Keratinocyte (primary cell): ENCODE measurements at regions not wholly inside any gene's neighbourhood (a gene's known extent, or its start where the extent isn't known, plus 50 kb on each side); places are given as distances from the start of the nearest gene placed in this dataset.

Experiments used
- DNase-seq: peaks from one replicate; pipeline ENCODE4 v3.0.0-alpha.2; 2011; ENCODE audit warnings: low read depth, missing footprints, low spot score
- FAIRE-seq: peaks from 2 replicates; lab custom pipeline; 2011; peaks lifted over from hg19 to GRCh38; lab: Jason Lieb, UNC
- H2AFZ ChIP-seq: 2 replicates; pipeline ENCODE4 v1.6.0; 2012; ENCODE audit warnings: low read length, control low read depth, inconsistent platforms; ENCODE audit not compliant: control insufficient read depth
- H3K27ac ChIP-seq: 2 replicates; pipeline ENCODE4 v1.5.1; 2011; ENCODE audit warnings: low read length; ENCODE audit not compliant: control insufficient read depth, insufficient read depth
- H3K27me3 ChIP-seq: 3 replicates; pipeline ENCODE4 v1.6.0; 2011; ENCODE audit warnings: low read length; ENCODE audit not compliant: control insufficient read depth, insufficient read depth; ENCODE audit errors: extremely low read depth
- H3K36me3 ChIP-seq, 2 experiments: 2 replicates in 1 of 2; 3 replicates in 1 of 2; pipeline ENCODE4 v1.5.1; 2011; ENCODE audit warnings: low read length in 2 of 2, mild to moderate bottlenecking in 1 of 2; ENCODE audit not compliant: control insufficient read depth in 2 of 2, insufficient read depth in 2 of 2; ENCODE audit errors: extremely low read depth in 1 of 2
- H3K4me1 ChIP-seq: 3 replicates; pipeline ENCODE4 v1.5.1; 2011; ENCODE audit warnings: low read length; ENCODE audit not compliant: control insufficient read depth, insufficient read depth; ENCODE audit errors: extremely low read depth
- H3K4me2 ChIP-seq: 3 replicates; pipeline ENCODE4 v1.6.0; 2011; ENCODE audit warnings: low read depth, low read length; ENCODE audit not compliant: control insufficient read depth, insufficient read depth; ENCODE audit errors: extremely low read depth
- H3K4me3 ChIP-seq, 3 experiments: fragments of 200-600 bp in 1 of 3; sonication (generic) in 1 of 3; 2 replicates in 2 of 3; 3 replicates in 1 of 3; pipeline ENCODE4 v1.5.1; 2011 to 2016; ENCODE audit warnings: low read length in 3 of 3, mild to moderate bottlenecking in 3 of 3, control low read depth in 2 of 3, inconsistent platforms in 1 of 3, low read depth in 1 of 3, mixed read lengths in 1 of 3, mixed run types in 1 of 3, moderate library complexity in 1 of 3; ENCODE audit not compliant: control insufficient read depth in 2 of 3, insufficient read depth in 2 of 3; ENCODE audit errors: extremely low read depth in 1 of 3
- H3K79me2 ChIP-seq: 2 replicates; pipeline ENCODE4 v1.6.0; 2012; ENCODE audit warnings: low read length; ENCODE audit not compliant: control insufficient read depth, insufficient read depth
- H3K9ac ChIP-seq: 3 replicates; pipeline ENCODE4 v1.6.0; 2011; ENCODE audit warnings: low read length; ENCODE audit not compliant: control insufficient read depth, insufficient read depth; ENCODE audit errors: extremely low read depth
- H3K9me1 ChIP-seq: 3 replicates; pipeline ENCODE4 v1.6.0; 2011; ENCODE audit warnings: low read length; ENCODE audit not compliant: control insufficient read depth, insufficient read depth; ENCODE audit errors: extremely low read depth
- H3K9me3 ChIP-seq: 2 replicates; pipeline ENCODE4 v1.5.1; 2012; ENCODE audit warnings: low read depth, low read length; ENCODE audit not compliant: control insufficient read depth
- H4K20me1 ChIP-seq: 3 replicates; pipeline ENCODE4 v1.6.0; 2011; ENCODE audit warnings: low read length; ENCODE audit not compliant: control insufficient read depth, insufficient read depth; ENCODE audit errors: extremely low read depth
- CTCF ChIP-seq, 3 experiments: IDR thresholded peaks in 1 of 3; conservative IDR thresholded peaks in 1 of 3; optimal IDR thresholded peaks in 1 of 3; 2 replicates in 2 of 3; 3 replicates in 1 of 3; pipeline versions ENCODE3 to v1.5.1; 2011; ENCODE audit warnings: low read length in 3 of 3, mild to moderate bottlenecking in 3 of 3, moderate library complexity in 2 of 3, control low read depth in 1 of 3, inconsistent platforms in 1 of 3; ENCODE audit not compliant: insufficient read depth in 2 of 3; ENCODE audit errors: extremely low read depth in 1 of 3
- EZH2 ChIP-seq: IDR thresholded peaks from one replicate; pipeline ENCODE4 v1.6.1; 2012; ENCODE audit warnings: inconsistent platforms, mild to moderate bottlenecking, low read length, moderate library complexity
- dilution Hi-C: fragments of 300-500 bp; cut with MboI; formaldehyde crosslinking; loops from one replicate; pipeline ENCODE4 v1.7.0; 2020; ENCODE audit warnings: low sequenced_read_pairs; ENCODE audit not compliant: extremely low pct_ligation_motif_present

GRCh38 chr11:22006901-22007300 lies 186.0 kb upstream of the ANO5 start:
- Histone ChIP-seq H3K4me2 (no peak overlapping the region), H4K20me1 (no peaks in the 10 kb centered on the region), H3K79me2 (no peaks in the 10 kb centered on the region), H3K9me1 (no peaks in the 10 kb centered on the region), H3K4me1 (no peaks in the 10 kb centered on the region), H3K36me3 (no peaks in the 10 kb centered on the region), H3K27ac (no peak overlapping the region), H2AFZ (no peak overlapping the region), H3K9ac (no peak overlapping the region), H3K27me3 (no peaks in the 10 kb centered on the region), H3K4me3 (no peak overlapping the region), H3K9me3 (no peaks in the 10 kb centered on the region)
- no peak for DNase-seq
- dilution Hi-C loops = no loop called here
- TF ChIP-seq EZH2 (no peak), CTCF (optimal IDR thresholded peaks at IDR 0.05 in 1 of 3, IDR thresholded peaks at IDR 0.05 in 1 of 3, conservative IDR thresholded peaks at IDR 0.05 in 1 of 3; ENCODE audit: extremely low read depth in 1 of 3, insufficient read depth in 2 of 3, low read length in 3 of 3) (no peak)
- FAIRE-seq = no peak

- Histone ChIP-seq H3K27me3 (no peaks in the 10 kb centered on the region), H3K4me2 (no peak overlapping the region), H3K36me3 (no peaks in the 10 kb centered on the region), H2AFZ (no peak overlapping the region), H3K9ac (no peak overlapping the region), H3K4me1 (no peaks in the 10 kb centered on the region), H3K27ac (no peak overlapping the region), H3K4me3 (no peak overlapping the region), H3K9me3 (no peaks in the 10 kb centered on the region), H3K79me2 (no peaks in the 10 kb centered on the region), H4K20me1 (no peaks in the 10 kb centered on the region), H3K9me1 (no peaks in the 10 kb centered on the region)
- dilution Hi-C loops = no loop called here
- no peak for TF ChIP-seq EZH2
- TF ChIP-seq CTCF (optimal IDR thresholded peaks at IDR 0.05 in 1 of 3, IDR thresholded peaks at IDR 0.05 in 1 of 3, conservative IDR thresholded peaks at IDR 0.05 in 1 of 3; ENCODE audit: extremely low read depth in 1 of 3, insufficient read depth in 2 of 3, low read length in 3 of 3) = no peak
- FAIRE-seq (no peak), DNase-seq (no peak)
These were observed 161.1 kb upstream of the ANO5 start for GRCh38 chr11:22031791-22032190.
